ENCODE measurements at regions not wholly inside any gene's neighbourhood (a gene's known extent, or its start where the extent isn't known, plus 50 kb on each side); places are given as distances from the start of the nearest gene placed in this dataset.

GRCh38 chr15:62400778-62401177 is 235.7 kb upstream of the C2CD4B start:
- TF ChIP-seq ZBTB7A (IDR thresholded peaks at IDR 0.05; ENCODE audit: low read depth) (no peak), MAX (IDR thresholded peaks at IDR 0.05) (no peak), EP300 (IDR thresholded peaks at IDR 0.05; ENCODE audit: borderline replicate concordance) (no peak)
